ENCODE measurements at regions not wholly inside any gene's neighbourhood (a gene's known extent, or its start where the extent isn't known, plus 50 kb on each side); places are given as distances from the start of the nearest gene placed in this dataset.

- Mint-ChIP-seq H3K36me3 (ENCODE audit: low read depth) (no peaks in the 10 kb centered on the region), H3K27ac (no peak overlapping the region), H3K27me3 (ENCODE audit: insufficient read depth) (peaks cover 24% of the 10 kb centered on the region), H3K4me3 (no peak overlapping the region), H3K4me1 (peaks cover 7% of the 10 kb centered on the region), H3K9me3 (no peaks in the 10 kb centered on the region)
- Histone ChIP-seq H3K4me1 (ENCODE audit: control insufficient read depth, insufficient read depth, low read length) (no peaks in the 10 kb centered on the region), H3K27me3 (ENCODE audit: control insufficient read depth, insufficient read depth, low read length, poor library complexity, severe bottlenecking) (peaks cover 15% of the 10 kb centered on the region), H3K4me3 (ENCODE audit: low read length) (no peak overlapping the region), H3K36me3 (ENCODE audit: control insufficient read depth, insufficient read depth, low read length) (no peaks in the 10 kb centered on the region), H3K9me3 (ENCODE audit: control insufficient read depth, low read length) (no peaks in the 10 kb centered on the region), H3K27ac (ENCODE audit: low read depth, low read length) (no peak overlapping the region), H3K9ac (ENCODE audit: extremely low read depth, low read length, poor library complexity, severe bottlenecking) (no peak overlapping the region)
- no peak for DNase-seq
- no peak for TF ChIP-seq CTCF (conservative IDR thresholded peaks at IDR 0.05)
- 52 to 75% methylated on average over 1 to 2 of the region's 2 CpGs for WGBS, 2 experiments (ENCODE audit: insufficient coverage in 1 of 2, insufficient read length in 1 of 2)
These were observed 57.6 kb upstream of the ATP11B start for GRCh38 chr3:182735672-182736071.

GRCh38 chr3:182737825-182738224 lies 55.5 kb upstream of the ATP11B start:
- no peaks in the 10 kb centered on the region for H3K4me1 ChIP-seq (ENCODE audit: control insufficient read depth, insufficient read depth, low read length)
- H3K36me3 Mint-ChIP-seq (ENCODE audit: low read depth), result no peaks in the 10 kb centered on the region
- no peak for DNase-seq
- no peak overlapping the region for H3K9ac ChIP-seq (ENCODE audit: extremely low read depth, low read length, poor library complexity, severe bottlenecking)
- H3K36me3 ChIP-seq (ENCODE audit: control insufficient read depth, insufficient read depth, low read length), result no peaks in the 10 kb centered on the region
- no peaks in the 10 kb centered on the region for H3K9me3 Mint-ChIP-seq
- H3K4me3 Mint-ChIP-seq, result no peak overlapping the region
- WGBS, 2 experiments (ENCODE audit: insufficient coverage in 1 of 2, insufficient read length in 1 of 2), result 83 to 98% methylated on average over 2 of the region's 2 CpGs
- H3K4me1 Mint-ChIP-seq, result peaks cover 5% of the 10 kb centered on the region
- H3K9me3 ChIP-seq (ENCODE audit: control insufficient read depth, low read length), result no peaks in the 10 kb centered on the region
- no peak overlapping the region for H3K27ac ChIP-seq (ENCODE audit: low read depth, low read length)
- TF ChIP-seq CTCF (conservative IDR thresholded peaks at IDR 0.05), result no peak
- no peak overlapping the region for H3K27ac Mint-ChIP-seq
- peaks cover 18% of the 10 kb centered on the region for H3K27me3 ChIP-seq (ENCODE audit: control insufficient read depth, insufficient read depth, low read length, poor library complexity, severe bottlenecking)
- H3K27me3 Mint-ChIP-seq (ENCODE audit: insufficient read depth), result peaks cover 27% of the 10 kb centered on the region
- no peak overlapping the region for H3K4me3 ChIP-seq (ENCODE audit: low read length)

- Histone ChIP-seq H3K9me3 (ENCODE audit: control insufficient read depth, low read length) (no peaks in the 10 kb centered on the region), H3K27me3 (ENCODE audit: control insufficient read depth, insufficient read depth, low read length, poor library complexity, severe bottlenecking) (peaks cover 18% of the 10 kb centered on the region), H3K4me3 (ENCODE audit: low read length) (no peak overlapping the region), H3K9ac (ENCODE audit: extremely low read depth, low read length, poor library complexity, severe bottlenecking) (no peak overlapping the region), H3K27ac (ENCODE audit: low read depth, low read length) (no peak overlapping the region), H3K4me1 (ENCODE audit: control insufficient read depth, insufficient read depth, low read length) (no peaks in the 10 kb centered on the region), H3K36me3 (ENCODE audit: control insufficient read depth, insufficient read depth, low read length) (no peaks in the 10 kb centered on the region)
- 91 to 92% methylated on average over 4 to 6 of the region's 6 CpGs for WGBS, 2 experiments (ENCODE audit: insufficient coverage in 1 of 2, insufficient read length in 1 of 2)
- H3K4me3 Mint-ChIP-seq, result no peak overlapping the region
- H3K27me3 Mint-ChIP-seq (ENCODE audit: insufficient read depth), result peaks cover 27% of the 10 kb centered on the region
- H3K27ac Mint-ChIP-seq, result no peak overlapping the region
- DNase-seq, result no peak
- peaks cover 9% of the 10 kb centered on the region for H3K4me1 Mint-ChIP-seq
- TF ChIP-seq CTCF (conservative IDR thresholded peaks at IDR 0.05), result no peak
- H3K36me3 Mint-ChIP-seq (ENCODE audit: low read depth), result no peaks in the 10 kb centered on the region
- H3K9me3 Mint-ChIP-seq, result no peaks in the 10 kb centered on the region
These were observed 54.5 kb upstream of the ATP11B start for GRCh38 chr3:182738583-182739411.
